ENCODE measurements at regions not wholly inside any gene's neighbourhood (a gene's known extent, or its start where the extent isn't known, plus 50 kb on each side); places are given as distances from the start of the nearest gene placed in this dataset.

DNA sequence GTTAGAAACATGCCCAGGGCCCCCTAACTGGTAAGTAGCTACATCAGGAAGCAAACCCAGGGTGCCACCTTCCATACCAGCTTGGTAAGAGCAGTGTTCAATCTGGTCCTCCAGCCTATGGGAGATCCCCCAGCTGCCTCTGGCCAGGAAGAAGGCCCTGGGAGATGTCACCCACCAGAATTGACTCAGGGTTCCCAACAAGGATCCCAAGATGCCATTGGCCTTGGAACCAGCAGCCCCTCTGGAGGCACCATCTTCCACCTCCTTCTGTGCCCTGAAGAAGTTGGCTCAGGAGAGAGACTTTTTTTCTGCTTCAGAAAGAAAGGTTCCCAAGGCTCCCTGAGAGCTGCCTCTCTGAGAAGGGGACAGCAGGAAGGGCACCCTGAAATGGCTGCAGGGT is 56.6 kb upstream of the IL17B start:
- Histone ChIP-seq H3K9me2 (replicated peaks; ENCODE audit: low read depth, low read length) (no peaks in the 10 kb centered on the region), H3K4me2 (ENCODE audit: low read depth, low read length, poor library complexity, severe bottlenecking) (no peak overlapping the region), H3K9ac (ENCODE audit: low read depth, low read length, poor library complexity, severe bottlenecking) (no peak overlapping the region), H2AFZ (ENCODE audit: low read length) (0 out of 2 replicates have a peak overlapping the region, but pooled peaks have one; percentile 17), H3F3A (ENCODE audit: low read depth) (no peaks in the 10 kb centered on the region), H3K9me3 (ENCODE audit: insufficient read depth, low read depth, low read length) (no peaks in the 10 kb centered on the region), H3K4me1 (ENCODE audit: insufficient read depth, low read length, poor library complexity, severe bottlenecking) (peaks cover 25% of the 10 kb centered on the region), H4K20me1 (ENCODE audit: insufficient read depth, low read length, poor library complexity, severe bottlenecking) (no peaks in the 10 kb centered on the region), H3K36me3 (ENCODE audit: insufficient read depth, low read length) (no peaks in the 10 kb centered on the region), H3K79me2 (ENCODE audit: insufficient read depth, low read length) (no peaks in the 10 kb centered on the region), H3K27me3 (ENCODE audit: insufficient read depth, low read length, poor library complexity, severe bottlenecking) (no peaks in the 10 kb centered on the region), H3K4me3 (ENCODE audit: low read length, poor library complexity, severe bottlenecking) (no peak overlapping the region)
- TF ChIP-seq, protein P1, sequence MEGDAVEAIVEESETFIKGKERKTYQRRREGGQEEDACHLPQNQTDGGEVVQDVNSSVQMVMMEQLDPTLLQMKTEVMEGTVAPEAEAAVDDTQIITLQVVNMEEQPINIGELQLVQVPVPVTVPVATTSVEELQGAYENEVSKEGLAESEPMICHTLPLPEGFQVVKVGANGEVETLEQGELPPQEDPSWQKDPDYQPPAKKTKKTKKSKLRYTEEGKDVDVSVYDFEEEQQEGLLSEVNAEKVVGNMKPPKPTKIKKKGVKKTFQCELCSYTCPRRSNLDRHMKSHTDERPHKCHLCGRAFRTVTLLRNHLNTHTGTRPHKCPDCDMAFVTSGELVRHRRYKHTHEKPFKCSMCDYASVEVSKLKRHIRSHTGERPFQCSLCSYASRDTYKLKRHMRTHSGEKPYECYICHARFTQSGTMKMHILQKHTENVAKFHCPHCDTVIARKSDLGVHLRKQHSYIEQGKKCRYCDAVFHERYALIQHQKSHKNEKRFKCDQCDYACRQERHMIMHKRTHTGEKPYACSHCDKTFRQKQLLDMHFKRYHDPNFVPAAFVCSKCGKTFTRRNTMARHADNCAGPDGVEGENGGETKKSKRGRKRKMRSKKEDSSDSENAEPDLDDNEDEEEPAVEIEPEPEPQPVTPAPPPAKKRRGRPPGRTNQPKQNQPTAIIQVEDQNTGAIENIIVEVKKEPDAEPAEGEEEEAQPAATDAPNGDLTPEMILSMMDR (conservative IDR thresholded peaks at IDR 0.05; ENCODE audit: low read length), result no peak
- no peak for TF ChIP-seq EZH2phosphoT487 (IDR thresholded peaks at IDR 0.05; ENCODE audit: borderline replicate concordance)

DNA sequence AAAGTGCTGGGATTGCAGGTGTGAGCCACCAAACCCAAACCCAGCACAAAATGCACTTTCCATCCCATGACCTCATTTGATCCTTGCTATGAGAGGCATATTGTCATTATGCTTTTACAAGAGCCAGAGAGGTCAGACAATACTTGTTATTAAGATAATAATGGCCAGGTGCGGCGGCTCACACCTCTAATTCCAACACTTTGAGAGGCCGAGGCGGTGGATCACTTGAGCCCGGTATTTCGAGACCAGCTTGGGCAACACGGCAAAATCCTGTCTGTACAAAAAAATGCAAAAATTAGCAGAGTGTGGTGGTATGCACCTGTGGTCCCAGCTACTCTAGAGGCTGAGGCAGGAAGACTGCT is 55.9 kb upstream of the IL17B start:
- H3K4me1 ChIP-seq (ENCODE audit: insufficient read depth, low read length, poor library complexity, severe bottlenecking), result peaks cover 20% of the 10 kb centered on the region
- H4K20me1 ChIP-seq (ENCODE audit: insufficient read depth, low read length, poor library complexity, severe bottlenecking), result no peaks in the 10 kb centered on the region
- H3K4me3 ChIP-seq (ENCODE audit: low read length, poor library complexity, severe bottlenecking), result no peak overlapping the region
- H3K9ac ChIP-seq (ENCODE audit: low read depth, low read length, poor library complexity, severe bottlenecking), result no peak overlapping the region
- no peak overlapping the region for H3K4me2 ChIP-seq (ENCODE audit: low read depth, low read length, poor library complexity, severe bottlenecking)
- H3K79me2 ChIP-seq (ENCODE audit: insufficient read depth, low read length), result no peaks in the 10 kb centered on the region
- H3K36me3 ChIP-seq (ENCODE audit: insufficient read depth, low read length), result no peaks in the 10 kb centered on the region
- H3K9me2 ChIP-seq (replicated peaks; ENCODE audit: low read depth, low read length), result no peaks in the 10 kb centered on the region
- H2AFZ ChIP-seq (ENCODE audit: low read length), result no peak overlapping the region
- no peaks in the 10 kb centered on the region for H3F3A ChIP-seq (ENCODE audit: low read depth)
- H3K27me3 ChIP-seq (ENCODE audit: insufficient read depth, low read length, poor library complexity, severe bottlenecking), result no peaks in the 10 kb centered on the region
- no peaks in the 10 kb centered on the region for H3K9me3 ChIP-seq (ENCODE audit: insufficient read depth, low read depth, low read length)
- TF ChIP-seq, protein P1 (conservative IDR thresholded peaks at IDR 0.05; ENCODE audit: low read length), result no peak
- no peak for TF ChIP-seq EZH2phosphoT487 (IDR thresholded peaks at IDR 0.05; ENCODE audit: borderline replicate concordance)

GRCh38 chr5:149434162-149435014 is 55.3 kb upstream of the IL17B start:
- Histone ChIP-seq H3F3A (ENCODE audit: low read depth) (no peaks in the 10 kb centered on the region), H3K4me2 (ENCODE audit: low read depth, low read length, poor library complexity, severe bottlenecking) (no peak overlapping the region), H3K36me3 (ENCODE audit: insufficient read depth, low read length) (no peaks in the 10 kb centered on the region), H3K9me2 (replicated peaks; ENCODE audit: low read depth, low read length) (no peaks in the 10 kb centered on the region), H2AFZ (ENCODE audit: low read length) (0 out of 2 replicates have a peak overlapping the region, but pooled peaks have one; percentile 8), H3K4me3 (ENCODE audit: low read length, poor library complexity, severe bottlenecking) (no peak overlapping the region), H3K27me3 (ENCODE audit: insufficient read depth, low read length, poor library complexity, severe bottlenecking) (no peaks in the 10 kb centered on the region), H3K4me1 (ENCODE audit: insufficient read depth, low read length, poor library complexity, severe bottlenecking) (peaks cover 16% of the 10 kb centered on the region), H3K9ac (ENCODE audit: low read depth, low read length, poor library complexity, severe bottlenecking) (no peak overlapping the region), H3K9me3 (ENCODE audit: insufficient read depth, low read depth, low read length) (no peaks in the 10 kb centered on the region), H3K79me2 (ENCODE audit: insufficient read depth, low read length) (no peaks in the 10 kb centered on the region), H4K20me1 (ENCODE audit: insufficient read depth, low read length, poor library complexity, severe bottlenecking) (no peaks in the 10 kb centered on the region)
- TF ChIP-seq, protein P1 (conservative IDR thresholded peaks at IDR 0.05; ENCODE audit: low read length), result peak; percentile 96
- TF ChIP-seq EZH2phosphoT487 (IDR thresholded peaks at IDR 0.05; ENCODE audit: borderline replicate concordance), result no peak
